ENCODE measurements at regions not wholly inside any gene's neighbourhood (a gene's known extent, or its start where the extent isn't known, plus 50 kb on each side); places are given as distances from the start of the nearest gene placed in this dataset.
"Not testable (repeated sequence)": the region's sequence is repeated elsewhere in the genome, so short reads cannot be mapped to it uniquely, and the experiment has no call there.

DNA sequence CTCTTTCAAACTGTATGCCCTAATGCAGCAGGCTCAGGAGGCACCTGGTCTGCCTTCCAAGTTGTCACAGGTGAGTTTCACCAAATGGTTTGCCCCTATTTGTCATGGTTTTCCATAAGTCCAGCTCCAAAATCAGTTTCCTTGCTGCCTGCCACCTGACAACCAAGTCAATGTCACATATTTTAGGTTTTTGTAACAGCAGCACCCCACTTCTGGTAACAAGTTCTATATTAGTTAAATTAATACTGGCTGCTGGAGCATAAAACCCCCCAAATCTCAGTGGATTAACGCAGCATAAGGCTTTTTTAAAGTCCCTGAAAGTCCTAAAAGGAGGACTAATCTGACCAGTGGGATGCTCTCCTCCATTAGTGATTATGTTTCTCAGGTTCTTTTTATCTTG lies 200.7 kb downstream of the RRAGC start:
- DNase-seq: no peak

DNA sequence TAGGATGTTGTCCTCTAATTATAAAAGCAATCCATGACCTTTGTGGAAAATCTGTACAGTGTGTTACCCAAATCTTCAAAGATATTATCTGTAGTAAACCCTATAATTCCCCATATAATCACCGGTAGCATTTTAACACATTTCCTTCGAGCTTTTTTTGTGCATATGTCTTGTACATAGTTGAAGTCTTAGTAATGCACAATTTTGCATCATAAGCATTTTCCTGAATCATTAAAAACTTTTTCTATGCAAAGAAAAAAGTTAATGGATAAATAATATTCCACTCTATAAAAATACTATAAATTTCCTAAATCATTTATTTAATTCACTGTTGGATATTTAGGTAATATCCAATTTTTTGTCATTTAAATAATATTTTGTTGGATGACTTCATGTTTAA lies 201.7 kb downstream of the RRAGC start:
- no peak for DNase-seq

DNA sequence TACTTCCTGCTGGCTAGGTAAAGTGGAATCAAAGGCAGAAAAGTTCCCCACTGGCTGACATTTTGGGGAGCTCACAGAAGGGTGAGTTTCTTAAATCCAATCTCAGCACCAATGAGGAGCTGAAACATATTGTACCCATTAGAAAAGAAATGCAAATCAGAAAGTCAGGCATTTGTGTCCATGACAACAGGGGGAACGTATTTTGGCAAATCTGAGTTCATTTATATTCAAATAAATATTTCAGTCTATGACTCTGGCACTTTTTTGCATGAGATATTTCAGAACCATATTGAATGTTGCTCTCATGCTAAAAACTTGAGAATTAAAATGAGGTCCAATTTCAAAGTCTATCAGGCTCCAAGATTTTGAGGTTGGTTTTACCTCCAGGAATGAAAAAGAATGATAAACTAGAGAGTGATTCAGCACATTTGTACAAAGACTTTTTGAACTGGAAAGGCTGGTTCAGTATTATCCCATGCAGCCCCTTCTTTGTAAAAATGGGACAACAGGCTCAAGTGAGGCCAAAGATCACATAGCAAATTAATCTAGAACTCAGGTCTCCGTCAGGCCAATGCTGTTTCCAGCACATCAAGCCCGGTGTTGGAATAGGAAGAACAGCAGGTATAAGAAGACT lies 202.2 kb downstream of the RRAGC start:
- DNase-seq: no peak

DNA sequence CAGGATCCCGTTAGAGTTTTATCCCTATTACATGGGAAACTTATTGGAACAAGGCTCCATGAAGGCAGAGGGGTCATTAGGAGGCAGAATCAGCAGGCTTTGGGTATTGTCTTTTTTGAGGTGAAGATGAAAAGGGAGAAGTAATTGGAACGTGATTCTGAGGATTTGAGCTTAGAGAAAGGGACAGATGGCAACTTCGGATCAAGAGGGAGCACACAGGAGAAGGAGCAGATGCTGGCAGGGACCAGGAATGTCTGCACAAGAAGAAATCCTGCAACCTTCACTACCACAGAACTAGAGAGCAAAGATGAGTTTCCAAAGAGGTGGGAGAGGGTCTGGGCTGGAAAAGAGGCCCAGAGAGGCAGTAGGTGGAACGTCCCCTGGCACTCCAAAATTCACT lies 202.8 kb downstream of the RRAGC start:
- no peak for DNase-seq

DNA sequence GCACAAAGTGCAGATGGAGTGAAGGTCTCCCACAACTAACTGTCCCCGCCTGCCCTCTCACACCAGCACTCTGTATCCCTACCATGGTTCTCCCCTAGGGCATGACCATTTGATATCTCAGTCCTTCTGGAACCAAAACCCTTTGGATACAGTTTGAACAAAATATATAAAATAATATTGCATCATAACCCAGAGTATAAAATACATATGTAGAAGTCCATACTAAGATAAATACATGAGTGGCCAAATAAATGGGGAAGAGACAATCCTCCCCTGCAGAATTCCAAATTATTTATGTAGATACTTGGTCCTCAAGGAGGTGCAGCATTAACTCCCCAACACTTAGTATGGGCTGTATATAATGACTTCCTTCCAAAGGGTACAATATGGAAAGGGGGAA lies 207.4 kb downstream of the RRAGC start:
- DNase-seq: no peak

DNA sequence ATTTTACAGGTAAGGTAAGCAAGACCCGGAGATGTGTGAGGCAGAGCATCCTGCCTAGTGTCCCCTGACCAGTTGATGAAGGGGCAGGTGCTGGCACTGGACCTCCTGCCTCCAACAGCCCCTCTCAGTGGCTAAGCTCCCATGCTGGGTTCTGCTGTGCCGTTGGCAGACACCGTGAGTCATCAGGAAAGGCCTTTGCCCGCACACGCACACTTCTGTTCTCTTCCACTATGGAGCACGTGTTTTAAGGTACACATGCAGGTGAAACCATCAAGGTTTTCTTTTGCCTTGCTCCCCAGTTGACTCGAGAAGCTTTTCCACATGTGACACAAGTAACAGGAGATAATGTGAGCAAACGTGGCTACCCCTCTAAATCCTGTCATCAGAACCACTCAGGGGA lies 207.9 kb downstream of the RRAGC start:
- no peak for DNase-seq

DNA sequence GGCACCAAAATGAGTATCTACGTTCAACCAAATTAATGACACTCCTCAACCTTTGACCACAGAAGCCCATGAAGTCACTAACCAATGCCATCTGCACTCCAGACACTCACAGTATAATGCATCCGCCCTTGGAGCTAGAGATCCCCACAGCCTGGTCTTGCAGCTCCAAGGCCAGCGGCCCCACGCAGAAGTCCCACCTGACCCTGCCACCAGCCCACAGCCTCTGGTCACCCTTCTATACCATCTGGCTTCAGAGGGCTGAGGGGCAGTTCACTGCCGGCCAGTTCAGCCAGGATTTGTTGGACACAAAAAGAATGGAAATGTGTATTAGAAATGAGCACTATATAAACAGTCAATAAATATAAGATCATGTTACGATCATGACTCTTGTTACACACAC lies 211.2 kb downstream of the RRAGC start:
- DNase-seq: no peak

DNA sequence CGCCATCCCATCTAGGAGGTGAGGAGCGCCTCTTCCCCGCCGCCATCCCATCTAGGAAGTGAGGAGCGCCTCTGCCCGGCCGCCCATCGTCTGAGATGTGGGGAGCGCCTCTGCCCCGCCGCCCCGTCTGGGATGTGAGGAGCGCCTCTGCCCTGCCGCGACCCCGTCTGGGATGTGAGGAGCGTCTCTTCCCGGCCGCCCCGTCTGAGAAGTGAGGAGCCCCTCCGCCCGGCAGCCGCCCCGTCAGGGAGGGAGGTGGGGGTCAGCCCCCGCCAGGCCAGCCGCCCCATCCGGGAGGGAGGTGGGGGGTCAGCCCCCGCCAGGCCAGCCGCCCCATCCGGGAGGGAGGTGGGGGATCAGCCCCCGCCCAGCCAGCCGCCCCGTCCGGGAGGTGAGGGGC lies 212.2 kb downstream of the RRAGC start:
- DNase-seq: not testable (repeated sequence)

DNA sequence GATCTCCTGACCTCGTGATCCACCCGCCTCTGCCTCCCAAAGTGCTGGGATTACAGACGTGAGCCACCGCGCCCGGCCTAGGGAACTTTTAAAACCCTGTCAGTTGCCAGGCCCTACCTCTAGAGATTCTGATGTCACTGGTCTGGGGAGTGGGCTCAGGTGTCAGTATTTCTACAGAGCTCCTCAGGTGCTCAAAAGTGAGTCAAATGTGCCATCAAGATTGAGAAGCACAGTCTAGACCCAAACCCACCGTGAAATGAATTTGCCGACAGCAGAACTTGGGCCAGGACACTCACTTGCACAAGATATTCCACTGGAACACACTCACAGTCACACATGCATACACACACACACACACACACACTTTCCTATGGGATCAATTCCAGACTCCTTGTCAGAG lies 215.5 kb downstream of the RRAGC start:
- no peak for DNase-seq

DNA sequence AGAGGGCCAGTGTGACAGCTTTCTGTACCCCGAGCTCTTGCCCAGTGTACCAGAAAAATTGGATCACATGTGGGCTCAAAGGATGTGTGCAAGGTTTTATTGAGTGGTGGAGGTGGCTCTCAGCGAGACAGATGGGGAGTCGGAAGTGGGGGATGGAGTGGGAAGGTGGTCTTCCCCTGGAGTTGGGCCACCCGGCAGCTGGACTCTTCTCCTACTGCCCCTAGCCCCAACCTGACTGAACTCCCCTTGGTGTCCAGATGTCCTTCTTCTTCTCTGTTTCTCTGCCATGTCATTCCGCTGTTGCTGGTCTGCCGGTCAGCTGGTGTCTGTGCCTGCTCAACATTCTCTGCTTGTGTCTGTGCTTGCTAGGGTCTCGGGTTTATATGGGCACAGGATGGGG lies 217.9 kb downstream of the RRAGC start:
- DNase-seq: no peak

DNA sequence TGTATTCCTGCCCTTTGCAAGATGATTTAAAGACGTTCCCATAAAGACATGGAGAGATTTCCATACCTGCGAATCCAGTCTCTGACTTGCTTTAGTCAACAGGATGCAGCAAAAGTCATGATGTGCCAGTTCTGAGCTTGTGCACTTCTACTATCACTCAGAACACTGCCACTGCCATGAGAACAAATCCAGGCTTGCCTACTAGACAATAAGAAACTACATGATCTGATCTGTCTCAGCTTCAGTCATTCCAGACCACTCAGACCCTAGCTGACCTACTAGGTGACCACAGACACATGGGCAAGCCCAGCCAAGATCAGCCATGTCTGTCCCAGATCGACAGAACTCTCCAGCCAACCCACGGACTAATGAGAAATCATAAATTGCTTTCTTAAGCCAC lies 219.2 kb downstream of the RRAGC start:
- no peak for DNase-seq

DNA sequence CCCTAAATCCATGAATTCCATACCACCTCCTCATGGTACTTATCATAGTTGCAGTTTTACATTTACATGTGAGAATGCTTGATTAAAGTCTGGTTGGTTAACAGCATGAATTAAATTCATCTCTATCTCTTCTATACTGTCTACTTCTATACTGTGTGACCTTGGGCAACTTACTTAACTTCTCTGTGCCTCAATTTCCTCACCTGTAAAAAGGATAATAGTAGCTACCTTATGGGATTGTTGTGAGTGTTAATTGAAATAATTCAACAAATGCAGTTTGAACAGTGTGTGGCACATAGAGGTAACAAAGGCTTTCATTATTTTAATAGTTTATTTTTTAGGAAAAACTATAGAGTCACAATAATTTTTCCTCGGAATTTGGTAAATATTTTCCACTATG lies 231.3 kb downstream of the RRAGC start:
- DNase-seq: no peak

DNA sequence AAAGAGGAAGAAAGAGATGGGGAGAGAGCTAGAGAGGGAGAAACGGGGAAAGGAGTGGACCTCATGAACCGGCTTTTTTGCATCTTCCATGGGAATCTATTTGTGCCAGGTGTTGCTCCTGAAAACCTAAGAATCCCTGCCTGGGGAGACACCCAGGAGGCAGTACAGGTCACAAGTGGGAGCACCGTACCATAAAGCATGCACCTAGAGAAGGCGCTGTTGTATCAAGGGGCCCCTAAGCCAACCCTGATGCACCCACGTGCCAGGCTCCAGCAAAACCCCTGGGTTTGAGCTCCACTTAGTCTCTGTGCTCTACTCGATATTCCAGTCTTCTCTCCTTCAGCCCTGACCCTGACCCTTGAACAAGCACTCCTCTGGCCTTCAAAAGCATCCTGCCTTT lies 233.6 kb downstream of the RRAGC start:
- DNase-seq: no peak

DNA sequence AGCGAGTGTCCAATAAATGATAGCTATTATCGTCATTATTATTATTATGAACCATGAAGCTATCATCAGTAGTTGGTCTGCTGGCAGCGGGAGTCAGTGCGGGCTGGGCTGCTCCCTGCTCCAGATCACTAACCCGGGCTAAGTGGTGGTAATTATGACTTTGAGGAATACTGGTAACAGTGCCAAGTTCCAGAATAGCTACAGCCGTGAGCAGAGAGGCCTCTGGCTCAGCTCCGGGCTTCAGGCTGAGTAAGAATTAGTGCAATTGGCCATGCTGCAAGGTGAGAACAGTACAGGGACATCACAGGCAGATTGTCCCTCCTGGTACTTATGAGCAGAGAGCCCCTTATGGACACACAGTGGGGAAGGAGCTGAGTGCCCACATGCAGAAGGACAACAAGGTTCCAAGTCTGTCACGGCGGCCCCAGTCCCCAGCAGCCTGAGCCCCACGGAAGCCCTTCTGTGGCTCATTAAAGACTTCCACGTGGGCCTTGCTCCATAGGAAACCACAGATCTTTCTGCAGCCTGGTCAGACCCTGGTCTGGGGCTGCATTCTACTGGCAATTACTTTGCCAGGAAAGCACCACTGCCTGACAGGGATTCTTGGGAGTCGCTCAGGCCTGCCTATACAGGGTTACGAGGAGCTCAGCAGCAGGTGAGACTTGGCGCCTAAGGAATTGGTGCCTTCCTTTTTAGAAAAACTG lies 235.1 kb downstream of the RRAGC start:
- no peak for DNase-seq

DNA sequence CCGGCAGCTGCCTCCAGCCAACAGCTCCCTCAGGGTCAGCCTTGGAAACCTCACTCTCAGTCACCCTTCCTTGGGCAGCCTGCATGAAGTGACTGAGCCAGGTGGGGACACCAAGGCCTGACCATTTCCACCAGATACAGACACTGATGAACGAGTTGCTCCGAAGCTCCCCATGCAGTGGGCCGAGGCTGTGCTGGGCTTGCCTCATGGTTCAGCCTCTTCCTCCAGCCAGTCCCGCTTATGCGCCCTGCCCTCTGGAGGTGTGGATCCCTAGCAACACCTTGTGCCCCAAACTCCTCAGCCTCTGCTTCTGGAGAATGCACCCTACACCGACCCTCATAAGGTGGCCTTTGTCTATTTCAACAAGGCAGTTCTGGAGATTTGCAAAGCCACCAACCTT lies 236.0 kb downstream of the RRAGC start:
- no peak for DNase-seq

DNA sequence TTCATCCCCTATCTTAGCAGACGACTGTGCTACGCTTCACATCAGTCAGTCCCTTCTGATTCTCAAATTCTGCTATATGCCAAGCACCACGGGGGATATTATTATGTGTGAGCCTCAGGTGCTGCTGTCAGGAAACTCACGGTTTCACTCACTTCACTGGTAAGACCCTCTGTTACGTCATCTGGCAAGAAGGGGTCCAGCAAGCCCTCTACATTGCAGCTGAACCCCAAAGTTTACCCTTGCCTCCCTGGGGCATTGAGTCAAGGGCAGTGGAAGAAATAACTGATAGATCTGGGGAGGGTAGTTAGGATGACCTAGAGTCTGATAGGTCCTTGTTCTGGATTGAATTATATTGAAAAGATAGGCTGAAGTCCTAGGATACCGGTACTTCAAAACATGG lies 237.4 kb downstream of the RRAGC start:
- DNase-seq: no peak

DNA sequence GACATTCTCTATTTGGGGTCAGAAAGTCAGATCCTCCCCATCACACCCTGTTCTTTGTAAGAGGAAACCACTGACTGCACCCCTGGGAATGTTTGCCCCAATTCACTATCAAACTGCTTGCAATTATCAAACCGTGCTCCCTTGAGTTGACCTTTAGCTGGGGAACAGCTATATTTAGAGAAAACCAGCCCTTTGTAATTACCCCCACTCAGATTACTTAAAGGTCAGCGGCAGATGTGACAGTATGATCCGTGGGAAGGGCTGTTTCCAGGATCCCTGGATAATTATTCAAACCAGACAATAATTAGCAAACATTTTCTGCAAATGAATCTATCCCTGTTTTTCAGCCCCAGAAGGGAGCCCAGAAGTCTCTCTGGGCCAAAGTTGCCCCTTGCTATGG lies 242.7 kb downstream of the RRAGC start:
- DNase-seq: no peak

DNA sequence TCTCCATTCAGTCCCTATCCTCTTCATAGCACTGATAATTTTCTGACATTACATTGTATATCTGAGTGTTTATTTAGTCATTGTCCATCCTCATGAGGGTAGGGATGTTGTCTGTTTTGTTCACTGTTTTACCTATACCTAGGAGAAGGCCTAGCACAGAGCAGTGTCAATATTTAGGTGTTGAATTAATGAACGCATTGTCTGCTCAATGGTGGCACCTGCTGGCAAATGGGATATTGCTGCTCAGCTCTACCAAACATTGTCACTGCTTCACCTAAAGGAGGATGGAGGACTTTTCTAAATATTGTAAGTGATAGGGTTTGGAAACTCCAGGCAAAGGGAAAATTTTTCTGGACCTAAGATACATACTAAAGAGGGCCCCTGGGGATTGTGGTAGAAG lies 243.9 kb downstream of the RRAGC start:
- no peak for DNase-seq

DNA sequence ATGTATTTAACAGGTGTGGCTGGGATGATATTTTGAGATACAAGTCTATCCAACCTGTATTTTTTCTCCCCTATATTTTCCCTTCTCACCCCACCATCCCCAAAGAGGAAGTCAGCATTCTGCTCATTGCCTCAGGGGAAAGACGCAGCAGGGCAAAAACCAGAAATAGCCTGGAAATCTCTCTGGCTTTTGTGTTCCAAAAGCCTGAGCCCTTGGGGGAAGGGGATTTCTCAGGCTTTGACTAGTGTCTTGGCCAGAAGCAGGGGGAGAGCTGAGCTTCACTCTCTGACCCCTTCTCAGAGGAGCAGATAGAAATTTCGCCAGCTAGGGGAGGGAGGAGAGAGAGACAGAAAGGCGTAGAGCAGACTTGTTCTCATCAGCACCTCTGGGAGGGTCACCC lies 244.7 kb downstream of the RRAGC start:
- DNase-seq: no peak

DNA sequence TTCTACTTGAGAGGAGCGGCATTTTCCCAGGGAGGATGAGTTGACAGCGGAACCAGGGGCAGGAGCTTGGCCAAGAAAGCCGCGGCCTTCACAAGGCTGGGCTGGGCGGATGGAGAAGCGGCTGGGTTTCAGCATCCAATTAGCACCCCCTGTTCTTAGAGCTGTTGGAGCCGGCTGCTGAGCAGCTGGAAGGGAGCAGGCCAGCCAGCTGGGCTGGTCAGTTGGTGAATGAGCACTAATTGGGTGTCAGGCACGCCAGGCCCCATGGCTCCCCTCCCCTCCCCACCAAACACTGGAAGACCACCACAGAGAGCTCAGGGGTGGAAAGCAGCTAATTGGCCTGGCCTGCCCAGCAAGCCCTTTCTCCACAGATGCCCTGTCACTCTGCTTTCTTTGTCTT lies 245.6 kb downstream of the RRAGC start:
- DNase-seq: no peak

DNA sequence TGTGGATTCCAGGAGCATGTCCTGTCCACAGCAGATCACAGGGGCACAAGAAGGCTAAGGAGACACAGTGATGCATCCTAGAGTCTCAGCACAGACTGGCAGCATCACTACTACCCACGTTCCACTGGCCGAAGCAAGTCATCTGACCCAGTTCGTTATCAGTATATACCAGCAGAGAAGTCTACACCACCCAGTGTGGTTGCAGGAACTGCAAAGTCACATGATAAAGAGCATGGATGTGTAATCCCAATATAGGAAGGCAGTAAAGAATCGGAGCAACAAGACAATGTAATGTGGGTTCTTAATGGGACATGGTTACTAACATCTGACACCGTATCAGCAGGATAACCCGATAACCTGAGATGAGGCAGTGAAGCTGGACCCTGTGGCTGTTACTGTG lies 246.6 kb downstream of the RRAGC start:
- DNase-seq: no peak

DNA sequence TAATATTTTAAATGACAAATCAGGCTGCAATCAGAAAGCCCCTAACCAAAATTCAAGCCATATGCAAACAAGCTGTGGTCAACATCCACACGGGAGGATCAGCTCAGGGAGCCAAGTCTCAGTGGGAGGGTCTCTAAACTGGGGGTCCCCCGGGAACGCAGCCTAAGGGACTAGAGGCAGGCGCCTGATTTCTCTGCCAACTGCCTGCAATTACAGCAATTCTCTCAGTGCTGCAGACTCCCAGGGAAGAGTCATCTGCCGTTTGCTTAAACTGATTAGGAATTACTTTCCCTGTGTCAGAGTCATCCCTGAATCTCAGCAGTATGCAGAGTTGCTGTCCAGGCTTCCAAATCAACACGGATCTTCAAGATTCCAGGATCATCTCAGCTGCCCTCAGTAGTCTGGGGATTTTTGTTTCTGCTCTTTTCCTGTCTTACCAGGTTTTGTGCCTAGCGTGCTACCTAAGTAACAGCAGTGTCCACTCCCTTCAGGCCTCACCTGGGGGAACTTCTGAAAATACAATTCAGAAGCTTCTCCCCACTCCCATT lies 247.8 kb downstream of the RRAGC start:
- no peak for DNase-seq

DNA sequence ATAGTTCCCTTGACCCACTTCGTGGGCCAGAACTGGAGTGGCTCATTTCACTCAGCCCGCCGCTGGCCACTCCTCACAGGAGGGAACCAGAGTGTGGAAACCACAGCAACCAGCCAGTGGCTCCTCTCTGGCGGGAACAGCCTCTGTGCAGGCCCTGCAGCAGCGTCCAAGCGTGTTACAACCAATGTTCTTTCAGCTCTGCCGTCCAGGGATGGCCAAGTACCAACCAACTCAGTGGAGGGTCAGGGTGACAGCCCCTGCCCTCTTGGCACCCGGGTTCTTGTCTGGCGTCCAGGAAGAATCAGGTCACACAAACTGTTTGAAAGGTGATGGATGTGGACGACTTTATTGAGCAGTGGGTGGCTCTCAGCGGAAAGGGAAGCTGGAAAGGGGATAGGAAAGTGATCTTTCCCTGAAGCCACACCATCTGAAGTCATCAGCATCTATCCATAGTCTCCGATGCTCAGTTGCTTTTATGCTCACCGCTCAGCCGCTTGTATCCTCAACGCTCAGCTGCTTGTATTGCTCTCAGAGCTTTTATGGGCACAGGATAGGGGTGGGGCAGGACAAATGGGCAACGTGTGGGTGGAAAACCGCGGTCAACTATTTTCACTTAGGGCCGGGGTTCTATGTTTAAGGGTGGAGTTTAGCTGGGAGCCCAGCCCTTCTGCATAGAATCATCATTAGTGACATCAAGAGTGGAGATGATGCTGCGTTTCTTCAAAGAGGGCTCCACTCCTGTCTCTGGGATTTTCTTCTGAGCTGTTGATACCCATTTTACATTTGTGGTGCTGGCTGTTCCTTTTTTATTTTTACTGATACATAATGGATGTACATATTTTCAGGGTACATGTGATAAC lies 250.2 kb downstream of the RRAGC start:
- DNase-seq: no peak
